ENCODE measurements at regions not wholly inside any gene's neighbourhood (a gene's known extent, or its start where the extent isn't known, plus 50 kb on each side); places are given as distances from the start of the nearest gene placed in this dataset.

- Histone ChIP-seq H3K4me1 (ENCODE audit: low read length) (peaks cover 9% of the 10 kb centered on the region), H3K4me3 (ENCODE audit: low read length) (no peak overlapping the region), H3K36me3 (replicated peaks; ENCODE audit: low read depth, low read length) (no peaks in the 10 kb centered on the region), H3K9me3 (ENCODE audit: insufficient read depth, low read length) (no peaks in the 10 kb centered on the region), H3K27me3 (ENCODE audit: low read depth, low read length) (no peaks in the 10 kb centered on the region; the same call in 1 of the 2 replicates), H3K27ac (ENCODE audit: low read length) (no peak overlapping the region), H3K9ac (ENCODE audit: low read length) (no peak overlapping the region), H3K79me2 (ENCODE audit: low read length) (no peaks in the 10 kb centered on the region), H3K4me2 (ENCODE audit: low read length) (no peak overlapping the region), H4K20me1 (ENCODE audit: insufficient read depth, low read length) (no peaks in the 10 kb centered on the region), H2AFZ (ENCODE audit: low read depth, low read length) (no peak overlapping the region)
- TF ChIP-seq EZH2phosphoT487 (IDR thresholded peaks at IDR 0.05; ENCODE audit: low read depth) (no peak), CTCF (IDR thresholded peaks at IDR 0.05; ENCODE audit: low read depth, low read length) (no peak)
Measured at GRCh38 chr17:74153456-74153810, 50.0 kb upstream of the RPL38 start.

All from OCI-LY3 (cell line).